Ishikawa (cell line): ENCODE measurements at regions not wholly inside any gene's neighbourhood (a gene's known extent, or its start where the extent isn't known, plus 50 kb on each side); places are given as distances from the start of the nearest gene placed in this dataset.

Source experiments
- CEBPB ChIP-seq: IDR thresholded peaks from 2 replicates; pipeline ENCODE4 v1.6.1; 2012
- CREB1 ChIP-seq: IDR thresholded peaks from 2 replicates; pipeline ENCODE4 v1.6.1; 2012; ENCODE audit warnings: low read depth
- EGR1 ChIP-seq: IDR thresholded peaks from 2 replicates; pipeline ENCODE4 v1.6.1; 2012
- EP300 ChIP-seq: IDR thresholded peaks from 2 replicates; pipeline ENCODE4 v1.6.1; 2012; ENCODE audit warnings: borderline replicate concordance
- FOXM1 ChIP-seq: IDR thresholded peaks from 2 replicates; pipeline ENCODE4 v1.6.1; 2012; ENCODE audit warnings: low read depth, borderline replicate concordance
- NFIC ChIP-seq: IDR thresholded peaks from 2 replicates; pipeline ENCODE4 v1.6.1; 2012
- RAD21 ChIP-seq: IDR thresholded peaks from 2 replicates; pipeline ENCODE4 v1.6.1; 2012; ENCODE audit warnings: low read depth
- TAF1 ChIP-seq: IDR thresholded peaks from 2 replicates; pipeline ENCODE4 v1.6.1; 2012; ENCODE audit warnings: low read depth, mild to moderate bottlenecking
- TCF12 ChIP-seq: IDR thresholded peaks from 2 replicates; pipeline ENCODE4 v1.6.1; 2012; ENCODE audit warnings: low read depth
- TEAD4 ChIP-seq: IDR thresholded peaks from 2 replicates; pipeline ENCODE4 v1.6.1; 2012
- YY1 ChIP-seq: IDR thresholded peaks from 2 replicates; pipeline ENCODE4 v1.6.1; 2012; ENCODE audit warnings: low read depth
- ZBTB7A ChIP-seq: IDR thresholded peaks from 2 replicates; pipeline ENCODE4 v1.6.1; 2012; ENCODE audit warnings: low read depth
- TF ChIP-seq, protein P1 (sequence below): IDR thresholded peaks from 2 replicates; pipeline ENCODE4 v1.6.1; 2012
- TF ChIP-seq, protein P2 (sequence below): IDR thresholded peaks from 2 replicates; pipeline ENCODE4 v1.6.1; 2012; ENCODE audit warnings: low read depth, mild to moderate bottlenecking
- TF ChIP-seq, protein P3 (sequence below): IDR thresholded peaks from 2 replicates; pipeline ENCODE4 v1.6.1; 2012

DNA sequence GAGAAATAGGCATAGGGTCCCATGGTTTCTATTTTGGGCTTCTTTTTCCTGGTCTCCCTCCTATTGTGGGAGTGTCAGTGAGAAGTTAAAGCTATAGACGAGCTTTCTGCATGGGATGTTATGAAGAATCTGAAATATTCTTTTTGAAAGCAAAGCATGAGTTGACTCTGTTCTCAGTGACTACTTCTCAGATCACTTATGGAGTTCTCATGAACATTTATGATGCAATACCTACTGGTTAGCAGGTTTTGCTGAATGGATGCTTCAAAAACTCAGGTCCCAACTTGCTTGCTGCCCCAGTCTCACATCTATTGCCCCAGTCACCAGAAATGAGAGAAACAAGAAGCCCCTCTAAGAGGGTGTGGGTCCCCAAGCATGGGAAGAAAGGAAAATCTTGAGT, 365.0 kb downstream of the HRH4 start:
- TF ChIP-seq FOXM1 (no peak), CREB1 (no peak), TEAD4 (no peak), TAF1 (no peak), CEBPB (no peak), NFIC (no peak), ZBTB7A (no peak)
- TF ChIP-seq, protein P1, sequence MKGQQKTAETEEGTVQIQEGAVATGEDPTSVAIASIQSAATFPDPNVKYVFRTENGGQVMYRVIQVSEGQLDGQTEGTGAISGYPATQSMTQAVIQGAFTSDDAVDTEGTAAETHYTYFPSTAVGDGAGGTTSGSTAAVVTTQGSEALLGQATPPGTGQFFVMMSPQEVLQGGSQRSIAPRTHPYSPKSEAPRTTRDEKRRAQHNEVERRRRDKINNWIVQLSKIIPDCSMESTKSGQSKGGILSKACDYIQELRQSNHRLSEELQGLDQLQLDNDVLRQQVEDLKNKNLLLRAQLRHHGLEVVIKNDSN = no peak
- TF ChIP-seq, protein P2, sequence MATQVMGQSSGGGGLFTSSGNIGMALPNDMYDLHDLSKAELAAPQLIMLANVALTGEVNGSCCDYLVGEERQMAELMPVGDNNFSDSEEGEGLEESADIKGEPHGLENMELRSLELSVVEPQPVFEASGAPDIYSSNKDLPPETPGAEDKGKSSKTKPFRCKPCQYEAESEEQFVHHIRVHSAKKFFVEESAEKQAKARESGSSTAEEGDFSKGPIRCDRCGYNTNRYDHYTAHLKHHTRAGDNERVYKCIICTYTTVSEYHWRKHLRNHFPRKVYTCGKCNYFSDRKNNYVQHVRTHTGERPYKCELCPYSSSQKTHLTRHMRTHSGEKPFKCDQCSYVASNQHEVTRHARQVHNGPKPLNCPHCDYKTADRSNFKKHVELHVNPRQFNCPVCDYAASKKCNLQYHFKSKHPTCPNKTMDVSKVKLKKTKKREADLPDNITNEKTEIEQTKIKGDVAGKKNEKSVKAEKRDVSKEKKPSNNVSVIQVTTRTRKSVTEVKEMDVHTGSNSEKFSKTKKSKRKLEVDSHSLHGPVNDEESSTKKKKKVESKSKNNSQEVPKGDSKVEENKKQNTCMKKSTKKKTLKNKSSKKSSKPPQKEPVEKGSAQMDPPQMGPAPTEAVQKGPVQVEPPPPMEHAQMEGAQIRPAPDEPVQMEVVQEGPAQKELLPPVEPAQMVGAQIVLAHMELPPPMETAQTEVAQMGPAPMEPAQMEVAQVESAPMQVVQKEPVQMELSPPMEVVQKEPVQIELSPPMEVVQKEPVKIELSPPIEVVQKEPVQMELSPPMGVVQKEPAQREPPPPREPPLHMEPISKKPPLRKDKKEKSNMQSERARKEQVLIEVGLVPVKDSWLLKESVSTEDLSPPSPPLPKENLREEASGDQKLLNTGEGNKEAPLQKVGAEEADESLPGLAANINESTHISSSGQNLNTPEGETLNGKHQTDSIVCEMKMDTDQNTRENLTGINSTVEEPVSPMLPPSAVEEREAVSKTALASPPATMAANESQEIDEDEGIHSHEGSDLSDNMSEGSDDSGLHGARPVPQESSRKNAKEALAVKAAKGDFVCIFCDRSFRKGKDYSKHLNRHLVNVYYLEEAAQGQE = no peak

DNA sequence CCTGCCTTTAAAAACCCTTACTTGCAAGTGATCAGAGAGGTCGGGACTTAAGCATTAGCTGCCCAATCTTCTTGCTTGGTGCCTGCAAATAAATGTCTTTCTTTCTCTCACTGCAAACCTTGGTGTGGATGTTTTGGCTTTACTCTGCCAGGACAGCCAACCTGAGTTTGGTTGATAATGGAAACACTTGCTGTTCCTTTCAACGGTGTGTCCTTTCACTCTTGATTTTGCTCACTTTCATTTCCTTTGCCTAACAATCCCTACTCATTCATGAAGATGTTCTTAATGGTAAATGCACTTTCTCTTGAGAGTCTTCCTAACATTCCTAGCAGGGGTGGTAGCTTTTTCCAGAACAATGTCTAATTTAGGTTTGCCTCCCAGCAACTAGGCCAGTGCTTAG, 366.2 kb downstream of the HRH4 start:
- TF ChIP-seq EGR1 (no peak), EP300 (no peak), TEAD4 (no peak), CEBPB (no peak), CREB1 (no peak)

DNA sequence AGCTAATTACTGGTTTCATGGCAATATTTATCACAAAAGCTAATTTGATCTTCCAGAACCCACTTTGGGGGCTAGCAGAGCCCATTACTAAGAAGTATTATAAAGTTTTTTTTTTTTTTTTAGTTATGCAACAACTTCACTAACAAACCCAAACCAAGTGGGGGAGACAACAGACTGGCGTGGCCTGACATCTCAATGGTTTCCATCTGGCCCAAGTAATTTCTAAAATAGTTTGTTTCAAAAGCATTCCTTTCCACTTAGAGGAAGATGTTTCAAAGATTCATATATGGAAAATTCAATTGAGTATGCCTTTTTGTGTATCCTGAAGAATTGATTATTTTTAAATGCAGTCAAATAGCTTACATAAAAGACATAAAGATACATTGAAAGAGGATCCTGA, 367.1 kb downstream of the HRH4 start:
- TF ChIP-seq EP300 (no peak), CREB1 (no peak), ZBTB7A (no peak), YY1 (no peak), EGR1 (no peak), FOXM1 (no peak)

DNA sequence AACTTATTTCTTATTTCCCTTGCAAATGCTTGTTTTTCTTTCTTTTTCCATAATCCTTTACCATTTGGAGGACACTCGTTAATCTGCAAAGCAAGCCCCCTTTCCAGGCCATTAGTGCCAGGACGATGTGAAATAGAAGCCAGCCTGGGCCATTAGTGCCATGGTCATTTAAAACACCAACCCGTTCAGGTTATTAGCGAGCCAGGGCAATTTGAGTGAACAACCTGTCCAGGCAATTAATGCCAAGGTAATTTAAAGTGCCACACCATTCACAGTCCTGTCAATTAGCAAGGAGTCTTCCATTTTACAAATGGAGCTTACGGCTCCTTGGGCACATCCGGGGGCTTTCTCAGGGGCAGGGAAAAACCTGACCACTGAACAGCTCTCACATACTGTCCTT, 370.6 kb downstream of the HRH4 start:
- TF ChIP-seq CREB1 (no peak), RAD21 (no peak), NFIC (no peak), ZBTB7A (no peak), FOXM1 (no peak), TEAD4 (no peak)
- TF ChIP-seq, protein P2 = no peak
- TF ChIP-seq, protein P3, sequence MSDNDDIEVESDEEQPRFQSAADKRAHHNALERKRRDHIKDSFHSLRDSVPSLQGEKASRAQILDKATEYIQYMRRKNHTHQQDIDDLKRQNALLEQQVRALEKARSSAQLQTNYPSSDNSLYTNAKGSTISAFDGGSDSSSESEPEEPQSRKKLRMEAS = no peak

DNA sequence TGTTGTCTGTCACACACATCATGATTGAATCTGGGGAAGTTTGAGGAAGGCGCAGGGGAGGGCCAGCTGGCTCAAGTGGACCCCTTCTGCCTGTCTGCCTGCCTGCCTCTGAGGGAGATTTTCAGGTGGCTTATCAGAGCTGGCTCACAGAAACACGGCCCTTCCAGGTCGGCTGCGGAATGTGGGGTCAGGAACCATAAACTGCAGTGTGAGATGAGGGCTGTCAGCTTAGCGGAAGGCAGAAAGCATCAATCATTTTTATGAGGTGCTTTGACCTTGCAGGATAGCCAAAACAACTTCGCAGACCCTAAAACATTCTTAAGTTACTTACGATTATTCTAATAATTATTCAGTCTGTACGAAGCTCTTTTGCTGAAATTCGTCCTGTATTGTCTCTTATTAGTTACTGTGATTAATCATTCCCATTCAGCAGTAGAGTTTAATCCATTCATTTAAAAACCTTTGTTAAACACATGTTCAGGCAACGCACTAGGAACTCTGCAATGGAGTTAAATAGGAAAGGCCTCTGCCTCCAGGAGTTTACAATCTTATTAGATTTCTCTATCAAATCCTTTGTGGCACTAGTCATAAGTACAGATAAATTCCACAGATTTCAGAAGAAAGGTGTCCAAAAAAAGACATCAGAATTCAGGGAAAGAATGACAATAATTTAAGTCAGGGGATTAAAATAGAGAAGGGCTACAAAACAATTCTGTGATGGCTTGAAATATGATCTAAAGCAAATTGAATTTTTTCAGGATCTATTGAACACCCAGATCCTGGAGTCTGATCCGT, 371.6 kb downstream of the HRH4 start:
- TF ChIP-seq FOXM1 (no peak), TEAD4 (no peak), CREB1 (no peak), TCF12 (no peak), NFIC (no peak), EGR1 (no peak), YY1 (no peak), RAD21 (no peak), ZBTB7A (no peak), TAF1 (no peak), CEBPB (no peak), EP300 (no peak)
- TF ChIP-seq, protein P3 = no peak
- TF ChIP-seq, protein P2 = no peak
- TF ChIP-seq, protein P1 = no peak
